ENCODE measurements at regions not wholly inside any gene's neighbourhood (a gene's known extent, or its start where the extent isn't known, plus 50 kb on each side); places are given as distances from the start of the nearest gene placed in this dataset.

GRCh38 chr7:9869566-9869965 lies 1104.1 kb upstream of the PHF14 start:
- no peak overlapping the region for H3K4me2 ChIP-seq (ENCODE audit: control insufficient read depth, extremely low read depth, insufficient read depth, low read depth, low read length)
- no peaks in the 10 kb centered on the region for H3K79me2 ChIP-seq (ENCODE audit: control insufficient read depth, insufficient read depth, low read length)
- no peak for TF ChIP-seq CTCF (optimal IDR thresholded peaks at IDR 0.05 in 1 of 3, IDR thresholded peaks at IDR 0.05 in 1 of 3, conservative IDR thresholded peaks at IDR 0.05 in 1 of 3; ENCODE audit: extremely low read depth in 1 of 3, insufficient read depth in 2 of 3, low read length in 3 of 3)
- TF ChIP-seq EZH2 (IDR thresholded peaks at IDR 0.05; ENCODE audit: low read length): no peak
- no peak overlapping the region for H2AFZ ChIP-seq (ENCODE audit: control insufficient read depth, low read length)
- dilution Hi-C loops (cut with MboI; ENCODE audit: extremely low pct_ligation_motif_present, low sequenced_read_pairs): no loop called here
- no peak overlapping the region for H3K9ac ChIP-seq (ENCODE audit: control insufficient read depth, extremely low read depth, insufficient read depth, low read length)
- no peaks in the 10 kb centered on the region for H3K9me3 ChIP-seq (ENCODE audit: control insufficient read depth, low read depth, low read length)
- no peak for DNase-seq (ENCODE audit: low read depth, low spot score)
- H3K9me1 ChIP-seq (ENCODE audit: control insufficient read depth, extremely low read depth, insufficient read depth, low read length): no peaks in the 10 kb centered on the region
- no peaks in the 10 kb centered on the region for H3K4me1 ChIP-seq (ENCODE audit: control insufficient read depth, extremely low read depth, insufficient read depth, low read length)
- no peak overlapping the region for H3K27ac ChIP-seq (ENCODE audit: control insufficient read depth, insufficient read depth, low read length)
- no peaks in the 10 kb centered on the region for H4K20me1 ChIP-seq (ENCODE audit: control insufficient read depth, extremely low read depth, insufficient read depth, low read length)
- H3K27me3 ChIP-seq (ENCODE audit: control insufficient read depth, extremely low read depth, insufficient read depth, low read length): no peaks in the 10 kb centered on the region
- H3K36me3 ChIP-seq (ENCODE audit: control insufficient read depth in 2 of 2, extremely low read depth in 1 of 2, insufficient read depth in 2 of 2, low read length in 2 of 2): no peaks in the 10 kb centered on the region
- no peak for FAIRE-seq
- no peak overlapping the region for H3K4me3 ChIP-seq (ENCODE audit: control insufficient read depth in 2 of 3, extremely low read depth in 1 of 3, insufficient read depth in 2 of 3, low read depth in 1 of 3, low read length in 3 of 3)

GRCh38 chr7:9870674-9871073 lies 1103.0 kb upstream of the PHF14 start:
- Histone ChIP-seq H3K9me3 (ENCODE audit: control insufficient read depth, low read depth, low read length) (no peaks in the 10 kb centered on the region), H3K4me1 (ENCODE audit: control insufficient read depth, extremely low read depth, insufficient read depth, low read length) (no peaks in the 10 kb centered on the region), H4K20me1 (ENCODE audit: control insufficient read depth, extremely low read depth, insufficient read depth, low read length) (no peaks in the 10 kb centered on the region), H3K27ac (ENCODE audit: control insufficient read depth, insufficient read depth, low read length) (no peak overlapping the region), H2AFZ (ENCODE audit: control insufficient read depth, low read length) (no peak overlapping the region), H3K9me1 (ENCODE audit: control insufficient read depth, extremely low read depth, insufficient read depth, low read length) (no peaks in the 10 kb centered on the region), H3K4me3 (ENCODE audit: control insufficient read depth in 2 of 3, extremely low read depth in 1 of 3, insufficient read depth in 2 of 3, low read depth in 1 of 3, low read length in 3 of 3) (no peak overlapping the region), H3K4me2 (ENCODE audit: control insufficient read depth, extremely low read depth, insufficient read depth, low read depth, low read length) (no peak overlapping the region), H3K79me2 (ENCODE audit: control insufficient read depth, insufficient read depth, low read length) (no peaks in the 10 kb centered on the region), H3K9ac (ENCODE audit: control insufficient read depth, extremely low read depth, insufficient read depth, low read length) (no peak overlapping the region), H3K36me3 (ENCODE audit: control insufficient read depth in 2 of 2, extremely low read depth in 1 of 2, insufficient read depth in 2 of 2, low read length in 2 of 2) (no peaks in the 10 kb centered on the region), H3K27me3 (ENCODE audit: control insufficient read depth, extremely low read depth, insufficient read depth, low read length) (no peaks in the 10 kb centered on the region)
- DNase-seq (ENCODE audit: low read depth, low spot score): no peak
- dilution Hi-C loops (cut with MboI; ENCODE audit: extremely low pct_ligation_motif_present, low sequenced_read_pairs): no loop called here
- FAIRE-seq: no peak
- no peak for TF ChIP-seq EZH2 (IDR thresholded peaks at IDR 0.05; ENCODE audit: low read length)
- TF ChIP-seq CTCF (optimal IDR thresholded peaks at IDR 0.05 in 1 of 3, IDR thresholded peaks at IDR 0.05 in 1 of 3, conservative IDR thresholded peaks at IDR 0.05 in 1 of 3; ENCODE audit: extremely low read depth in 1 of 3, insufficient read depth in 2 of 3, low read length in 3 of 3): no peak

Data from keratinocyte (primary cell).